Tibial nerve (tissue), 4 donors: ENCODE measurements at regions not wholly inside any gene's neighbourhood (a gene's known extent, or its start where the extent isn't known, plus 50 kb on each side); places are given as distances from the start of the nearest gene placed in this dataset.

Source experiments
- DNase-seq, 2 donors: peaks; one replicate each; pipeline ENCODE4 v3.0.0-alpha.2; 2019; ENCODE audit warnings: low spot score in 2 of 2
- H3K27ac ChIP-seq, 4 donors: fragments of 200-600 bp; sonication (generic) in 3 of 4; one replicate each; pipeline ENCODE4 v1.5.1; 2017 to 2019; ENCODE audit warnings: mild to moderate bottlenecking in 1 of 4
- H3K27me3 ChIP-seq, 2 donors: fragments of 200-600 bp; sonication (generic) in 1 of 2; one replicate each; pipeline versions ENCODE4 v1.5.1 to v1.6.0; 2017 to 2019
- H3K36me3 ChIP-seq, 3 donors: fragments of 200-600 bp; sonication (generic); one replicate each; pipeline ENCODE4 v1.5.1; 2018 to 2019
- H3K4me1 ChIP-seq, 4 donors: fragments of 200-600 bp; sonication (generic) in 3 of 4; one replicate each; pipeline ENCODE4 v1.5.1; 2017 to 2019
- H3K4me3 ChIP-seq, 4 donors: fragments of 200-600 bp; sonication (generic) in 3 of 4; one replicate each; pipeline ENCODE4 v1.5.1; 2017 to 2019; ENCODE audit warnings: mild to moderate bottlenecking in 1 of 4, moderate library complexity in 1 of 4
- H3K9me3 ChIP-seq, 4 donors: fragments of 200-600 bp; sonication (generic) in 3 of 4; one replicate each; pipeline ENCODE4 v1.5.1; 2017 to 2019
- EP300 ChIP-seq, 2 donors: sonication (generic); formaldehyde crosslinking; IDR thresholded peaks; one replicate each; pipeline ENCODE4 v1.6.1; 2017; ENCODE audit warnings: antibody characterized with exemption in 2 of 2, mild to moderate bottlenecking in 1 of 2
- POLR2A ChIP-seq, 2 donors: fragments of 450-650 bp; IDR thresholded peaks; one replicate each; pipeline ENCODE4 v1.6.1; 2017; ENCODE audit warnings: antibody characterized with exemption in 2 of 2, mild to moderate bottlenecking in 2 of 2, moderate library complexity in 2 of 2
- WGBS, 2 donors: methylation state at CpG; one replicate each; pipeline ENCODE4 v1.1.5; 2018; 5-methylcytosine and 5-hydroxymethylcytosine counted together
- TF ChIP-seq, protein P1 (sequence below), 5 experiments: fragments of 200-600 bp in 3 of 5; fragments of 450-650 bp in 2 of 5; sonication (generic) in 3 of 5; IDR thresholded peaks; one replicate each; pipeline ENCODE4 v1.5.1; 2016 to 2019; ENCODE audit warnings: antibody characterized with exemption in 5 of 5, mild to moderate bottlenecking in 3 of 5, moderate library complexity in 2 of 5

DNA sequence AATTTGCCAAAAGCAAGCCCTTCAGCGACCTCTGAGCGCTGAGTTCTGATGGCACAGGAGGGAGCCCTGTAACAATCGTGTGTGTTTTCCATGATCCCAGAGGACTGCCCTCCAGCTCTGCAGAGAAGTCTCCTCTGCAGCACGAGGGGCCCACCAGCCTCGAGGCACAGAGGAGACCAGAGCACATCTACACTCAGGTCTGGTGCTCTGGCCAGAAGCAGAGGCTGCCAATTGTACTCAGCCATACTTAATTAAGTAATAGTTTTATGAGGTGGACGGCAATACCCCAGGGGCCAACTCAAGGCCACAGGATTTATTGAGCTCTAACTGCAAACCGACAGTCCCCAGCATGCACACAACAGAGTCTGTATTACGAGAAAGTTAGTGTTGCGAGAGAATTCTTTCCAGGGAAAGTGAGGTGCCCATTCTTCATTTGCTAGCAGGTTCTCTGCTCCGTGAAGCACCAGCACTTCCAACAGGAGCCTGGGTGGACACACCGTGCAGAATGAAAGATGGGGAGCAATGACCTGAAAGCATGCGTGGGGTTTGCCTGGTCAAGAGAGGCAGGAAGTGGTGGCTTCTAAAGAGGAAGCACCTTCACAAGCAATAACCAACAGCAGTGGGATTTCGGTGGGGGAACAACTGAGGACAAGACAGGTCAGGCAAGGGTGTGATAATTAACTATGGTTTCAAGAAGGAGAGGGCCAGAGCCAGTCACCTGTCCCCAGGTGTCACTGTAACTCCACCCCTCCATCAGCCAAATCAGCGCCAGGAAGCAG is 92.8 kb upstream of the FOXC1 start:
- TF ChIP-seq POLR2A (IDR thresholded peaks at IDR 0.05) (no peak), EP300 (IDR thresholded peaks at IDR 0.05) (no peak)
- TF ChIP-seq, protein P1, sequence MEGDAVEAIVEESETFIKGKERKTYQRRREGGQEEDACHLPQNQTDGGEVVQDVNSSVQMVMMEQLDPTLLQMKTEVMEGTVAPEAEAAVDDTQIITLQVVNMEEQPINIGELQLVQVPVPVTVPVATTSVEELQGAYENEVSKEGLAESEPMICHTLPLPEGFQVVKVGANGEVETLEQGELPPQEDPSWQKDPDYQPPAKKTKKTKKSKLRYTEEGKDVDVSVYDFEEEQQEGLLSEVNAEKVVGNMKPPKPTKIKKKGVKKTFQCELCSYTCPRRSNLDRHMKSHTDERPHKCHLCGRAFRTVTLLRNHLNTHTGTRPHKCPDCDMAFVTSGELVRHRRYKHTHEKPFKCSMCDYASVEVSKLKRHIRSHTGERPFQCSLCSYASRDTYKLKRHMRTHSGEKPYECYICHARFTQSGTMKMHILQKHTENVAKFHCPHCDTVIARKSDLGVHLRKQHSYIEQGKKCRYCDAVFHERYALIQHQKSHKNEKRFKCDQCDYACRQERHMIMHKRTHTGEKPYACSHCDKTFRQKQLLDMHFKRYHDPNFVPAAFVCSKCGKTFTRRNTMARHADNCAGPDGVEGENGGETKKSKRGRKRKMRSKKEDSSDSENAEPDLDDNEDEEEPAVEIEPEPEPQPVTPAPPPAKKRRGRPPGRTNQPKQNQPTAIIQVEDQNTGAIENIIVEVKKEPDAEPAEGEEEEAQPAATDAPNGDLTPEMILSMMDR (IDR thresholded peaks at IDR 0.05) = no peak
- 47 to 54% methylated on average over 14 of the region's 14 CpGs for WGBS, 2 donors
- DNase-seq = no peak

DNA sequence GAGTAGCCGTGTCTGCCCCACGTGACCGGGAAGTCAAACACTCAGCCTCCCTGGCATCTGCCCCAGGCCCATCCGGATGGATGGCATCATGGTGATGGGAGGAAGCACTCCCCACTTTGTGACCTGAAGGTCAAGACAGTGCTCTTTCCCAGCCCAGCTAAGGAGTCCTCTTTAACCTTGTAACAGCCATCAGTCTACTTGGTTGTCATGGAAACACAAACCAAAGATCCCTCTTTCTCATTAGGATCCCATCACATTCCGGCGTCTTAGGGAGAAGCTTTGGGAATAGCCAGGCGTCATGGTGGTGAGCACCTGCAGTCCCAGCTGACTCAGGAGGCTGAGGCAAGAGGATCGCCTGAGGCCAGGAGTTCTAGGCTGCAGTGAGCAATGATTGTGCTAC is 90.9 kb upstream of the FOXC1 start:
- Histone ChIP-seq H3K4me1 (peaks cover 0 to 3% (median under 1%) of the 10 kb centered on the region in 4 donors), H3K36me3 (no peaks in the 10 kb centered on the region), H3K4me3 (no peak overlapping the region), H3K27me3 (peaks cover 0 to 14% of the 10 kb centered on the region in 2 donors), H3K27ac (no peak overlapping the region), H3K9me3 (peaks cover 0 to 26% (median 0%) of the 10 kb centered on the region in 4 donors)
- DNase-seq = no peak
- TF ChIP-seq, protein P1 (IDR thresholded peaks at IDR 0.05) = no peak
- no peak for TF ChIP-seq EP300 (IDR thresholded peaks at IDR 0.05)
- no peak for TF ChIP-seq POLR2A (IDR thresholded peaks at IDR 0.05)
- WGBS, 2 donors = 93 to 94% methylated on average over 8 of the region's 8 CpGs

More for the DNA sequence above, 92.8 kb upstream of the FOXC1 start:
- Histone ChIP-seq H3K36me3 (no peaks in the 10 kb centered on the region), H3K27me3 (no peaks in the 10 kb centered on the region), H3K9me3 (peaks cover 0 to 26% (median 0%) of the 10 kb centered on the region in 4 donors), H3K4me3 (no peak overlapping the region), H3K4me1 (no peaks in the 10 kb centered on the region), H3K27ac (no peak overlapping the region)

DNA sequence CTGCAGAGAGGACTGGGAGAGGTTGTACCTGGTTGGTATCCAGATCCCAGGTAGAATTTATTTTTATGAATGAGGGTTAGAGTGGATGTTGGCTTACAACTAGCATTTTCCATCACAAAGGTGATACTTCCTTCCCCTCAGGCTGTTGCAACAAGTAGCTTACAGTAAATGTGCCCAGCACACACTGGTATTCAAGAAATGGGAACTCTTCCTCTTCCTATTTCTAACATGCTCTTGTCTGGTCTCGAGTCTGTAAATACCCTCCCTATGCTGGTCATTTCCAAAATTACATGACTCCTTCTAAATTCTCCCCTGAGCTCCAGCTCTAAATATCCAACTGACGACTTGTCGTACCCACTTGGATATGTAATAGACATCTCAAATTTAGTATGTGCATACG is 90.1 kb upstream of the FOXC1 start:
- no peaks in the 10 kb centered on the region for H3K36me3 ChIP-seq

DNA sequence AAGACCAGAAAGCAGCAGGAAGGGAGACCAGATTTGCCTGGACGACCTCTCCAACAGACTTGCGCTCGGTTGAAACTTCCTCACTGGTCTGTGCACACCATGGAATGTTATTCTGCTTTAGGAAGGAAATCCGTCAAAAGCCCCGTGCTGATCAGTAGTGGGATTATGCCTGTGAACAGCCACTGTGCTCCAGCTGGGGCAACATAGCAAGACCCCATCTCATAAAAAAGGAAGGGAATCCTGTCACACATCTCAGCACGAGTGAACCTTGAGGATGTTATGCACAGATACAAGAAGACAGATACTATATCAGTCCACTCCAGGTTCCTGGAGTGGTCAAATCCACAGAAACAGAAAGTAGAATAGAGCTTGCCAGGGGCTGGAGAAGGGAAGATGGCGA is 86.9 kb upstream of the FOXC1 start:
- no peak overlapping the region for H3K27ac ChIP-seq
- H3K27me3 ChIP-seq = peaks cover 0 to 14% of the 10 kb centered on the region in 2 donors
- WGBS, 2 donors = 72% methylated on average over 6 to 7 of the region's 7 CpGs
- peaks cover 0 to 43% (median 26%) of the 10 kb centered on the region in 4 donors for H3K4me1 ChIP-seq
- H3K9me3 ChIP-seq = peaks cover 0 to 9% (median 0%) of the 10 kb centered on the region in 4 donors
- no peak for DNase-seq
- H3K4me3 ChIP-seq = no peak overlapping the region
- TF ChIP-seq EP300 (IDR thresholded peaks at IDR 0.05) (no peak), POLR2A (IDR thresholded peaks at IDR 0.05) (no peak)
- TF ChIP-seq, protein P1 (IDR thresholded peaks at IDR 0.05) = no peak
- no peaks in the 10 kb centered on the region for H3K36me3 ChIP-seq

More for the DNA sequence above, 90.1 kb upstream of the FOXC1 start:
- no peak overlapping the region for H3K27ac ChIP-seq
- peaks cover 0 to 14% of the 10 kb centered on the region in 2 donors for H3K27me3 ChIP-seq
- no peak overlapping the region for H3K4me3 ChIP-seq
- peaks cover 0 to 26% (median 0%) of the 10 kb centered on the region in 4 donors for H3K9me3 ChIP-seq
- H3K4me1 ChIP-seq = peaks cover 0 to 11% (median 4%) of the 10 kb centered on the region in 4 donors
- TF ChIP-seq EP300 (IDR thresholded peaks at IDR 0.05) (no peak), POLR2A (IDR thresholded peaks at IDR 0.05) (no peak)
- TF ChIP-seq, protein P1 (IDR thresholded peaks at IDR 0.05) = no peak
- WGBS, 2 donors = 67 to 71% methylated on average over 4 of the region's 4 CpGs
- DNase-seq = no peak

DNA sequence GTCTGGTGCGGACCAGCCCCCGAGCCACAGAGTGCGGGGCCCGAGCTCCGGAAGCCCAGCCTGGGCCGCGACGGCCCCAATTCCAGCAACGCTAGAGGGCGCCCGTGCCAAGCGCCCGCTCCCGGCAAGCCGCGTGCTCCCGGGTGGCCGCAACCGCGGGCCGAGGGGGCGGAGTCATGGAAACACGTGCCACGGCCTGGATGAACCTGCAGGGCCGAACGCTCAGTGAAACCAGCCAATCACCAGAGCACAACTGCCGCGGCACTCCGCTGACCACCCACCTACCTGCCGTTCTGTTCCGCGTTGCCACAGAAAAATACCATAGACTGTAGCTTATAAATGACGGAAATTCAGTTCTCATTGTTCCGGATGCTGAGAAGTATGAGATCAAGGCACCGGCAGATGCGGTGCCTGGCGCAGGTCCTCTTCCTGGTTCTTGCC is 85.7 kb upstream of the FOXC1 start:
- TF ChIP-seq POLR2A (IDR thresholded peaks at IDR 0.05) (no peak), EP300 (IDR thresholded peaks at IDR 0.05) (peak in 1 of 2 donors; percentile 47)
- TF ChIP-seq, protein P1 (IDR thresholded peaks at IDR 0.05) = peak; percentile 51 to 81 (median 66)
- no peak overlapping the region for H3K27ac ChIP-seq
- no peaks in the 10 kb centered on the region for H3K36me3 ChIP-seq
- H3K4me3 ChIP-seq = peak overlapping the region in 2 of 4 donors; percentile 18 to 33
- peaks cover 0 to 14% of the 10 kb centered on the region in 2 donors for H3K27me3 ChIP-seq
- H3K4me1 ChIP-seq = peaks cover 0 to 43% (median 26%) of the 10 kb centered on the region in 4 donors
- DNase-seq = peak; percentile 53 to 64
- peaks cover 0 to 4% (median 0%) of the 10 kb centered on the region in 4 donors for H3K9me3 ChIP-seq
- WGBS, 2 donors = 17 to 28% methylated on average over 1 to 35 of the region's 37 CpGs
